NB4 (cell line): ENCODE measurements at regions not wholly inside any gene's neighbourhood (a gene's known extent, or its start where the extent isn't known, plus 50 kb on each side); places are given as distances from the start of the nearest gene placed in this dataset.

ENCODE experiments used
- DNase-seq: peaks from one replicate; pipeline ENCODE4 v3.0.0; 2010; ENCODE audit warnings: low read depth
- H3K4me3 ChIP-seq: one replicate; pipeline ENCODE4 v1.5.1; 2011; ENCODE audit warnings: mild to moderate bottlenecking, low read depth, low read length, moderate library complexity
- CTCF ChIP-seq: IDR thresholded peaks from one replicate; pipeline ENCODE4 v1.5.1; 2012; ENCODE audit warnings: low read depth, low read length
- MAX ChIP-seq: IDR thresholded peaks from 2 replicates; pipeline ENCODE4 v1.6.1; 2011; ENCODE audit warnings: low read depth, low read length
- MYC ChIP-seq: IDR thresholded peaks from 2 replicates; pipeline ENCODE4 v1.6.1; 2011; ENCODE audit warnings: low read depth, low read length
- POLR2A ChIP-seq: IDR thresholded peaks from 2 replicates; pipeline ENCODE4 v1.6.1; 2011; ENCODE audit warnings: mild to moderate bottlenecking; ENCODE audit not compliant: insufficient read length; ENCODE audit errors: extremely low read depth

GRCh38 chr3:153291059-153291685 lies 129.1 kb downstream of the RAP2B start:
- no peak overlapping the region for H3K4me3 ChIP-seq
- peak; percentile 72 for DNase-seq
- TF ChIP-seq CTCF: peak; percentile 55
- TF ChIP-seq MAX: no peak
- TF ChIP-seq POLR2A: no peak
- no peak for TF ChIP-seq MYC

GRCh38 chr3:153293265-153293664 lies 131.2 kb downstream of the RAP2B start:
- peak overlapping the region; percentile 22 for H3K4me3 ChIP-seq
- peak; percentile 68 for DNase-seq
- TF ChIP-seq MAX (no peak), CTCF (no peak), MYC (no peak), POLR2A (no peak)

- no peak for DNase-seq
- TF ChIP-seq POLR2A (no peak), MYC (no peak), MAX (no peak), CTCF (no peak)
- no peak overlapping the region for H3K4me3 ChIP-seq
These were observed 133.9 kb downstream of the RAP2B start for GRCh38 chr3:153295901-153296300.

GRCh38 chr3:153305189-153305588 lies 143.2 kb downstream of the RAP2B start:
- H3K4me3 ChIP-seq: no peak overlapping the region
- TF ChIP-seq MYC (no peak), MAX (no peak), POLR2A (no peak), CTCF (no peak)
- no peak for DNase-seq

GRCh38 chr3:153311541-153311940 lies 149.5 kb downstream of the RAP2B start:
- no peak overlapping the region for H3K4me3 ChIP-seq
- no peak for TF ChIP-seq MYC
- no peak for TF ChIP-seq CTCF
- no peak for TF ChIP-seq POLR2A
- no peak for TF ChIP-seq MAX
- DNase-seq: no peak
